ENCODE measurements at regions not wholly inside any gene's neighbourhood (a gene's known extent, or its start where the extent isn't known, plus 50 kb on each side); places are given as distances from the start of the nearest gene placed in this dataset.

GRCh38 chr17:77439189-77440018, 298.6 kb downstream of the SEC14L1 start:
- ChIA-PET CTCF (interaction anchor here (2.0 kb wide), 1 partner anchor 10 kb away, joined by 11 read pairs; no protein-coding TSS in a partner anchor), POLR2A (no interaction called here)
- TF ChIP-seq, protein P1, sequence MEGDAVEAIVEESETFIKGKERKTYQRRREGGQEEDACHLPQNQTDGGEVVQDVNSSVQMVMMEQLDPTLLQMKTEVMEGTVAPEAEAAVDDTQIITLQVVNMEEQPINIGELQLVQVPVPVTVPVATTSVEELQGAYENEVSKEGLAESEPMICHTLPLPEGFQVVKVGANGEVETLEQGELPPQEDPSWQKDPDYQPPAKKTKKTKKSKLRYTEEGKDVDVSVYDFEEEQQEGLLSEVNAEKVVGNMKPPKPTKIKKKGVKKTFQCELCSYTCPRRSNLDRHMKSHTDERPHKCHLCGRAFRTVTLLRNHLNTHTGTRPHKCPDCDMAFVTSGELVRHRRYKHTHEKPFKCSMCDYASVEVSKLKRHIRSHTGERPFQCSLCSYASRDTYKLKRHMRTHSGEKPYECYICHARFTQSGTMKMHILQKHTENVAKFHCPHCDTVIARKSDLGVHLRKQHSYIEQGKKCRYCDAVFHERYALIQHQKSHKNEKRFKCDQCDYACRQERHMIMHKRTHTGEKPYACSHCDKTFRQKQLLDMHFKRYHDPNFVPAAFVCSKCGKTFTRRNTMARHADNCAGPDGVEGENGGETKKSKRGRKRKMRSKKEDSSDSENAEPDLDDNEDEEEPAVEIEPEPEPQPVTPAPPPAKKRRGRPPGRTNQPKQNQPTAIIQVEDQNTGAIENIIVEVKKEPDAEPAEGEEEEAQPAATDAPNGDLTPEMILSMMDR (IDR thresholded peaks at IDR 0.05; ENCODE audit: low read depth, low read length): no peak
- H3K27ac ChIP-seq (ENCODE audit: low read depth, low read length): peak overlapping the region; percentile 47
- no peaks in the 10 kb centered on the region for H3K27me3 ChIP-seq (ENCODE audit: control insufficient read depth, insufficient read depth, low read length)
- DNase-seq (ENCODE audit: low read depth, low spot score): no peak
- no peak overlapping the region for H3K4me3 ChIP-seq (ENCODE audit: low read depth, low read length)
- H3K9me3 ChIP-seq (ENCODE audit: control insufficient read depth, insufficient read depth, low read length): no peaks in the 10 kb centered on the region

- ChIA-PET POLR2A (no interaction called here), CTCF (interaction anchor here (0.6 to 1.6 kb wide), 2 partner anchors 10 to 187 kb away, joined by 7 to 15 read pairs; no protein-coding TSS in a partner anchor)
These were observed 299.8 kb downstream of the SEC14L1 start for GRCh38 chr17:77440560-77440981.

GRCh38 chr17:77441130-77441920, 300.6 kb downstream of the SEC14L1 start:
- ChIA-PET POLR2A (interaction anchor here (0.6 kb wide), 1 partner anchor 109 kb away, joined by 3 read pairs; no protein-coding TSS in a partner anchor), CTCF (interaction anchor here (1.6 kb wide), 1 partner anchor 11 kb away, joined by 15 read pairs; no protein-coding TSS in a partner anchor)
- H3K9me3 ChIP-seq (ENCODE audit: control insufficient read depth, insufficient read depth, low read length): no peaks in the 10 kb centered on the region
- TF ChIP-seq, protein P1 (IDR thresholded peaks at IDR 0.05; ENCODE audit: low read depth, low read length): no peak
- no peak overlapping the region for H3K4me3 ChIP-seq (ENCODE audit: low read depth, low read length)
- peak overlapping the region; percentile 52 for H3K27ac ChIP-seq (ENCODE audit: low read depth, low read length)
- no peaks in the 10 kb centered on the region for H3K27me3 ChIP-seq (ENCODE audit: control insufficient read depth, insufficient read depth, low read length)
- DNase-seq (ENCODE audit: low read depth, low spot score): no peak

More at GRCh38 chr17:77440560-77440981, 299.8 kb downstream of the SEC14L1 start:
- Histone ChIP-seq H3K27ac (ENCODE audit: low read depth, low read length) (peak overlapping the region; percentile 11), H3K27me3 (ENCODE audit: control insufficient read depth, insufficient read depth, low read length) (no peaks in the 10 kb centered on the region), H3K9me3 (ENCODE audit: control insufficient read depth, insufficient read depth, low read length) (no peaks in the 10 kb centered on the region), H3K4me3 (ENCODE audit: low read depth, low read length) (no peak overlapping the region)
- no peak for DNase-seq (ENCODE audit: low read depth, low spot score)
- TF ChIP-seq, protein P1 (IDR thresholded peaks at IDR 0.05; ENCODE audit: low read depth, low read length): no peak

- POLR2A ChIA-PET: interaction anchor here (0.6 kb wide), 1 partner anchor 110 kb away, joined by 3 read pairs; no protein-coding TSS in a partner anchor
- no peak overlapping the region for H3K4me3 ChIP-seq (ENCODE audit: low read depth, low read length)
- CTCF ChIA-PET: no interaction called here
- no peaks in the 10 kb centered on the region for H3K9me3 ChIP-seq (ENCODE audit: control insufficient read depth, insufficient read depth, low read length)
- no peak for DNase-seq (ENCODE audit: low read depth, low spot score)
- no peaks in the 10 kb centered on the region for H3K27me3 ChIP-seq (ENCODE audit: control insufficient read depth, insufficient read depth, low read length)
- TF ChIP-seq, protein P1 (IDR thresholded peaks at IDR 0.05; ENCODE audit: low read depth, low read length): no peak
- H3K27ac ChIP-seq (ENCODE audit: low read depth, low read length): no peak overlapping the region
These were observed 301.2 kb downstream of the SEC14L1 start for GRCh38 chr17:77441940-77442339.
